H9 (cell line): ENCODE measurements at regions not wholly inside any gene's neighbourhood (a gene's known extent, or its start where the extent isn't known, plus 50 kb on each side); places are given as distances from the start of the nearest gene placed in this dataset.

Experiments
- DNase-seq: peaks from one replicate; pipeline ENCODE4 v3.0.0-alpha.2; 2017
- H2AFZ ChIP-seq: one replicate; pipeline ENCODE4 v1.6.1; 2013; ENCODE audit warnings: mild to moderate bottlenecking, low read length, control low read depth, moderate library complexity
- H2AK5ac ChIP-seq: 2 replicates; pipeline ENCODE4 v1.6.1; 2013; ENCODE audit warnings: low read length, control low read depth, mixed read lengths; ENCODE audit not compliant: insufficient read length
- H2BK120ac ChIP-seq: one replicate; pipeline ENCODE4 v1.6.1; 2013; ENCODE audit warnings: low read depth, mild to moderate bottlenecking, low read length, control low read depth, inconsistent platforms; ENCODE audit not compliant: poor library complexity, severe bottlenecking
- H2BK12ac ChIP-seq: 2 replicates; pipeline ENCODE4 v1.6.1; 2013; ENCODE audit warnings: low read length, control low read depth, mixed read lengths, low read depth; ENCODE audit not compliant: insufficient read length
- H2BK15ac ChIP-seq: 2 replicates; pipeline ENCODE4 v1.6.1; 2013; ENCODE audit warnings: low read depth, low read length, control low read depth
- H2BK20ac ChIP-seq: one replicate; pipeline ENCODE4 v1.6.1; 2013; ENCODE audit warnings: low read depth, mild to moderate bottlenecking, low read length, control low read depth, inconsistent platforms; ENCODE audit not compliant: poor library complexity, severe bottlenecking
- H2BK5ac ChIP-seq: 2 replicates; pipeline ENCODE4 v1.6.1; 2013; ENCODE audit warnings: low read length, control low read depth, mixed read lengths; ENCODE audit not compliant: insufficient read length
- H3K14ac ChIP-seq: 2 replicates; pipeline ENCODE4 v1.6.1; 2013; ENCODE audit warnings: low read length, control low read depth; ENCODE audit not compliant: insufficient read depth
- H3K18ac ChIP-seq: 2 replicates; pipeline ENCODE4 v1.6.1; 2013; ENCODE audit warnings: low read depth, mild to moderate bottlenecking, mixed read lengths, low read length, control low read depth; ENCODE audit not compliant: insufficient read length
- H3K23ac ChIP-seq: 2 replicates; pipeline ENCODE4 v1.6.1; 2013; ENCODE audit warnings: low read length, control low read depth, mixed read lengths, low read depth; ENCODE audit not compliant: insufficient read length
- H3K23me2 ChIP-seq: 2 replicates; pipeline ENCODE4 v1.6.1; 2013; ENCODE audit warnings: low read depth, mild to moderate bottlenecking, mixed read lengths, low read length, control low read depth; ENCODE audit not compliant: insufficient read length, poor library complexity, severe bottlenecking
- H3K27ac ChIP-seq: 2 replicates; pipeline ENCODE4 v1.5.1; 2013; ENCODE audit warnings: low read length, control low read depth, mixed read lengths, low read depth; ENCODE audit not compliant: insufficient read length
- H3K27me3 ChIP-seq: 2 replicates; pipeline ENCODE4 v1.6.1; 2013; ENCODE audit warnings: low read length, control low read depth, inconsistent platforms; ENCODE audit not compliant: insufficient read depth
- H3K4ac ChIP-seq: 2 replicates; pipeline ENCODE4 v1.6.1; 2013; ENCODE audit warnings: low read depth, mild to moderate bottlenecking, control low read depth, inconsistent platforms, low read length, moderate library complexity
- H3K4me1 ChIP-seq: 2 replicates; pipeline ENCODE4 v1.6.1; 2013; ENCODE audit warnings: low read length, control low read depth, inconsistent platforms; ENCODE audit not compliant: insufficient read depth
- H3K4me2 ChIP-seq: 2 replicates; pipeline ENCODE4 v1.6.1; 2013; ENCODE audit warnings: low read length, control low read depth, mixed read lengths; ENCODE audit not compliant: insufficient read length, insufficient read depth
- H3K56ac ChIP-seq: 2 replicates; pipeline ENCODE4 v1.6.1; 2013; ENCODE audit warnings: low read depth, mild to moderate bottlenecking, mixed read lengths, low read length, control low read depth; ENCODE audit not compliant: insufficient read length
- H3K79me1 ChIP-seq: 2 replicates; pipeline ENCODE4 v1.6.1; 2013; ENCODE audit warnings: low read depth, mild to moderate bottlenecking, moderate library complexity, low read length, control low read depth, inconsistent platforms; ENCODE audit not compliant: insufficient read depth, poor library complexity, severe bottlenecking
- H3K79me2 ChIP-seq: 2 replicates; pipeline ENCODE4 v1.6.1; 2013; ENCODE audit warnings: low read length, control low read depth, inconsistent platforms; ENCODE audit not compliant: insufficient read depth
- H3K9ac ChIP-seq: 2 replicates; pipeline ENCODE4 v1.6.1; 2013; ENCODE audit warnings: low read length, control low read depth, mixed read lengths; ENCODE audit not compliant: insufficient read length; ENCODE audit errors: extremely low read depth
- H3K9me3 ChIP-seq: one replicate; pipeline ENCODE4 v1.6.1; 2013; ENCODE audit warnings: low read depth, low read length, inconsistent platforms; ENCODE audit not compliant: control insufficient read depth
- H3T11ph ChIP-seq: one replicate; pipeline ENCODE4 v1.6.1; 2013; ENCODE audit warnings: mild to moderate bottlenecking, low read length, control low read depth, inconsistent platforms
- H4K20me1 ChIP-seq: one replicate; pipeline ENCODE4 v1.6.1; 2013; ENCODE audit not compliant: control insufficient read depth, insufficient read length, insufficient read depth
- H4K5ac ChIP-seq: 2 replicates; pipeline ENCODE4 v1.6.1; 2013; ENCODE audit warnings: low read depth, mild to moderate bottlenecking, mixed read lengths, low read length, control low read depth; ENCODE audit not compliant: insufficient read length
- H4K8ac ChIP-seq: replicated peaks from 2 replicates; pipeline ENCODE4 v1.6.1; 2013; ENCODE audit warnings: low read length, control low read depth, mixed read lengths, low read depth; ENCODE audit not compliant: insufficient read length
- H4K91ac ChIP-seq: 2 replicates; pipeline ENCODE4 v1.6.1; 2013; ENCODE audit warnings: low read depth, mild to moderate bottlenecking, moderate library complexity, mixed read lengths, low read length, control low read depth; ENCODE audit not compliant: insufficient read length
- H3K27ac Mint-ChIP-seq, 3 experiments: 2 replicates in 2 of 3; 3 replicates in 1 of 3; pipeline ENCODE4 v1.8.0; 2020 to 2021; ENCODE audit warnings: mixed read lengths in 3 of 3, mild to moderate bottlenecking in 1 of 3, moderate library complexity in 1 of 3
- H3K27me3 Mint-ChIP-seq: 2 replicates; pipeline ENCODE4 v1.8.0; 2021; ENCODE audit warnings: low read depth, mild to moderate bottlenecking, moderate library complexity, mixed read lengths
- H3K36me3 Mint-ChIP-seq, 3 experiments: 2 replicates in 2 of 3; 3 replicates in 1 of 3; pipeline ENCODE4 v1.8.0; 2020 to 2021; ENCODE audit warnings: low read depth in 3 of 3, mixed read lengths in 3 of 3; ENCODE audit not compliant: insufficient read depth in 1 of 3
- H3K4me1 Mint-ChIP-seq, 2 experiments: 2 replicates each; pipeline ENCODE4 v1.8.0; 2020; ENCODE audit warnings: mixed read lengths in 2 of 2
- H3K4me3 Mint-ChIP-seq, 2 experiments: 2 replicates in 1 of 2; 3 replicates in 1 of 2; pipeline ENCODE4 v1.8.0; 2020 to 2021; ENCODE audit warnings: mild to moderate bottlenecking in 2 of 2, mixed read lengths in 2 of 2, moderate library complexity in 1 of 2
- H3K9me3 Mint-ChIP-seq, 2 experiments: 2 replicates in 1 of 2; 3 replicates in 1 of 2; pipeline ENCODE4 v1.8.0; 2020; ENCODE audit warnings: mild to moderate bottlenecking in 2 of 2, mixed read lengths in 2 of 2, moderate library complexity in 1 of 2
- CTCF ChIP-seq: fragments of 200-600 bp; sonication (generic); conservative IDR thresholded peaks from 3 replicates; pipeline ENCODE4 v1.8.0; 2021; ENCODE audit warnings: antibody characterized with exemption, mild to moderate bottlenecking
- WGBS: extraction: QIAGEN DNeasy Blood & Tissue Kit; methylation state at CpG from one replicate; pipeline ENCODE4 v1.1.7; 2013; ENCODE audit warnings: missing lambda C conversion rate, low lambda C conversion rate, mixed read lengths; ENCODE audit not compliant: insufficient read length; ENCODE audit errors: extremely low coverage; 5-methylcytosine and 5-hydroxymethylcytosine counted together

- no CpG with 5 or more reads among the region's 1 CpG for WGBS
- H2BK20ac ChIP-seq = no peak overlapping the region
- no peaks in the 10 kb centered on the region for H4K20me1 ChIP-seq
- TF ChIP-seq CTCF = no peak
- peaks cover 10 to 12% of the 10 kb centered on the region in 2 experiments; a peak in 4 of 5 replicates for H3K9me3 Mint-ChIP-seq
- H3K14ac ChIP-seq = no peak overlapping the region
- peaks cover 4 to 5% of the 10 kb centered on the region in 2 experiments for H3K4me1 Mint-ChIP-seq
- no peak overlapping the region for H3K27ac Mint-ChIP-seq
- no peak overlapping the region for H2BK120ac ChIP-seq
- peaks cover 1 to 9% (median 7%) of the 10 kb centered on the region in 3 experiments; a peak in 5 of 7 replicates for H3K36me3 Mint-ChIP-seq
- H2BK5ac ChIP-seq = no peak overlapping the region
- no peaks in the 10 kb centered on the region for H3K79me1 ChIP-seq
- H4K8ac ChIP-seq = no peak overlapping the region
- H4K91ac ChIP-seq = no peak overlapping the region
- H3K4me3 Mint-ChIP-seq = no peak overlapping the region
- no peak overlapping the region for H3K4me2 ChIP-seq
- H3K4me1 ChIP-seq = no peaks in the 10 kb centered on the region
- no peak overlapping the region for H3K56ac ChIP-seq
- H3T11ph ChIP-seq = no peak overlapping the region
- H3K23me2 ChIP-seq = no peaks in the 10 kb centered on the region
- H2BK12ac ChIP-seq = no peak overlapping the region
- no peak overlapping the region for H2AFZ ChIP-seq
- no peak overlapping the region for H2BK15ac ChIP-seq
- H3K18ac ChIP-seq = no peak overlapping the region
- H3K27ac ChIP-seq = no peak overlapping the region
- H3K79me2 ChIP-seq = no peaks in the 10 kb centered on the region
- peaks cover 13% of the 10 kb centered on the region for H3K27me3 Mint-ChIP-seq
- no peak overlapping the region for H2AK5ac ChIP-seq
- H3K27me3 ChIP-seq = no peaks in the 10 kb centered on the region
- no peak for DNase-seq
- H4K5ac ChIP-seq = no peak overlapping the region
- H3K23ac ChIP-seq = no peak overlapping the region
- no peaks in the 10 kb centered on the region for H3K9me3 ChIP-seq
- H3K4ac ChIP-seq = no peak overlapping the region
- H3K9ac ChIP-seq = no peak overlapping the region
Observed at GRCh38 chr1:13921190-13921589, 221.2 kb downstream of the PRDM2 start.
